ENCODE measurements at regions not wholly inside any gene's neighbourhood (a gene's known extent, or its start where the extent isn't known, plus 50 kb on each side); places are given as distances from the start of the nearest gene placed in this dataset.

GRCh38 chr18:42287047-42287446 lies 332.0 kb downstream of the PIK3C3 start:
- Histone ChIP-seq H4K20me1 (ENCODE audit: insufficient read depth, low read length, poor library complexity, severe bottlenecking) (no peaks in the 10 kb centered on the region), H3K4me1 (ENCODE audit: insufficient read depth, low read length, poor library complexity, severe bottlenecking) (no peaks in the 10 kb centered on the region), H3K4me2 (ENCODE audit: low read depth, low read length, poor library complexity, severe bottlenecking) (no peak overlapping the region), H3K9me3 (ENCODE audit: insufficient read depth, low read depth, low read length) (no peaks in the 10 kb centered on the region), H3K36me3 (ENCODE audit: insufficient read depth, low read length) (no peaks in the 10 kb centered on the region), H3K27me3 (ENCODE audit: insufficient read depth, low read length, poor library complexity, severe bottlenecking) (no peaks in the 10 kb centered on the region), H3K79me2 (ENCODE audit: insufficient read depth, low read length) (no peaks in the 10 kb centered on the region), H3K9ac (ENCODE audit: low read depth, low read length, poor library complexity, severe bottlenecking) (no peak overlapping the region), H2AFZ (ENCODE audit: low read length) (no peak overlapping the region), H3F3A (ENCODE audit: low read depth) (no peaks in the 10 kb centered on the region), H3K4me3 (ENCODE audit: low read length, poor library complexity, severe bottlenecking) (no peak overlapping the region), H3K9me2 (replicated peaks; ENCODE audit: low read depth, low read length) (no peaks in the 10 kb centered on the region)
- TF ChIP-seq CTCF (conservative IDR thresholded peaks at IDR 0.05; ENCODE audit: low read length) (no peak), EZH2phosphoT487 (IDR thresholded peaks at IDR 0.05; ENCODE audit: borderline replicate concordance) (no peak)

GRCh38 chr18:42288129-42288528 lies 333.1 kb downstream of the PIK3C3 start:
- TF ChIP-seq EZH2phosphoT487 (IDR thresholded peaks at IDR 0.05; ENCODE audit: borderline replicate concordance): no peak
- TF ChIP-seq CTCF (conservative IDR thresholded peaks at IDR 0.05; ENCODE audit: low read length): no peak
- Histone ChIP-seq H3F3A (ENCODE audit: low read depth) (no peaks in the 10 kb centered on the region), H3K4me1 (ENCODE audit: insufficient read depth, low read length, poor library complexity, severe bottlenecking) (no peaks in the 10 kb centered on the region), H3K79me2 (ENCODE audit: insufficient read depth, low read length) (no peaks in the 10 kb centered on the region), H3K9me2 (replicated peaks; ENCODE audit: low read depth, low read length) (no peaks in the 10 kb centered on the region), H3K4me2 (ENCODE audit: low read depth, low read length, poor library complexity, severe bottlenecking) (no peak overlapping the region), H3K4me3 (ENCODE audit: low read length, poor library complexity, severe bottlenecking) (no peak overlapping the region), H3K9ac (ENCODE audit: low read depth, low read length, poor library complexity, severe bottlenecking) (no peak overlapping the region), H3K36me3 (ENCODE audit: insufficient read depth, low read length) (no peaks in the 10 kb centered on the region), H4K20me1 (ENCODE audit: insufficient read depth, low read length, poor library complexity, severe bottlenecking) (no peaks in the 10 kb centered on the region), H2AFZ (ENCODE audit: low read length) (no peak overlapping the region), H3K9me3 (ENCODE audit: insufficient read depth, low read depth, low read length) (no peaks in the 10 kb centered on the region), H3K27me3 (ENCODE audit: insufficient read depth, low read length, poor library complexity, severe bottlenecking) (no peaks in the 10 kb centered on the region)

GRCh38 chr18:42289526-42289925 lies 334.5 kb downstream of the PIK3C3 start:
- Histone ChIP-seq H3K9me2 (replicated peaks; ENCODE audit: low read depth, low read length) (no peaks in the 10 kb centered on the region), H3K9ac (ENCODE audit: low read depth, low read length, poor library complexity, severe bottlenecking) (no peak overlapping the region), H2AFZ (ENCODE audit: low read length) (no peak overlapping the region), H3K9me3 (ENCODE audit: insufficient read depth, low read depth, low read length) (no peaks in the 10 kb centered on the region), H3K27me3 (ENCODE audit: insufficient read depth, low read length, poor library complexity, severe bottlenecking) (no peaks in the 10 kb centered on the region), H4K20me1 (ENCODE audit: insufficient read depth, low read length, poor library complexity, severe bottlenecking) (no peaks in the 10 kb centered on the region), H3K79me2 (ENCODE audit: insufficient read depth, low read length) (no peaks in the 10 kb centered on the region), H3K4me1 (ENCODE audit: insufficient read depth, low read length, poor library complexity, severe bottlenecking) (no peaks in the 10 kb centered on the region), H3K4me3 (ENCODE audit: low read length, poor library complexity, severe bottlenecking) (no peak overlapping the region), H3K36me3 (ENCODE audit: insufficient read depth, low read length) (no peaks in the 10 kb centered on the region), H3F3A (ENCODE audit: low read depth) (no peaks in the 10 kb centered on the region), H3K4me2 (ENCODE audit: low read depth, low read length, poor library complexity, severe bottlenecking) (no peak overlapping the region)
- TF ChIP-seq CTCF (conservative IDR thresholded peaks at IDR 0.05; ENCODE audit: low read length): no peak
- no peak for TF ChIP-seq EZH2phosphoT487 (IDR thresholded peaks at IDR 0.05; ENCODE audit: borderline replicate concordance)
